Esophagus squamous epithelium (tissue), 5 donors: ENCODE measurements at regions not wholly inside any gene's neighbourhood (a gene's known extent, or its start where the extent isn't known, plus 50 kb on each side); places are given as distances from the start of the nearest gene placed in this dataset.

ENCODE experiments used
- DNase-seq: peaks from one replicate; lab custom pipeline; 2025; lab: John Stamatoyannopoulos, UW
- H3K27ac ChIP-seq, 4 donors: fragments of 200-600 bp; sonication (generic); one replicate each; pipeline ENCODE4 v1.5.1; 2016 to 2019; ENCODE audit warnings: mild to moderate bottlenecking in 1 of 4
- H3K27me3 ChIP-seq, 4 donors: fragments of 200-600 bp; sonication (generic); 1 replicate in 3 of 4; 2 replicates in 1 of 4; pipeline versions ENCODE4 v1.5.1 to v1.6.0; 2017 to 2021; ENCODE audit warnings: antibody characterized with exemption in 1 of 4
- H3K36me3 ChIP-seq, 3 donors: fragments of 200-600 bp; sonication (generic); one replicate each; pipeline ENCODE4 v1.5.1; 2016 to 2019
- H3K4me1 ChIP-seq, 3 donors: fragments of 200-600 bp; sonication (generic); one replicate each; pipeline ENCODE4 v1.5.1; 2017 to 2019
- H3K4me3 ChIP-seq, 4 donors: fragments of 200-600 bp; sonication (generic); 1 replicate in 3 of 4; 2 replicates in 1 of 4; pipeline ENCODE4 v1.5.1; 2016 to 2019; ENCODE audit warnings: mild to moderate bottlenecking in 2 of 4, moderate library complexity in 1 of 4
- H3K9me3 ChIP-seq, 3 donors: fragments of 200-600 bp; sonication (generic); one replicate each; pipeline ENCODE4 v1.5.1; 2016 to 2019
- CTCF ChIP-seq, 6 experiments: fragments of 450-650 bp in 4 of 6; fragments of 200-600 bp in 2 of 6; sonication (generic) in 2 of 6; IDR thresholded peaks; one replicate each; pipeline ENCODE4 v1.5.1; 2016 to 2019; ENCODE audit warnings: antibody characterized with exemption in 6 of 6, mild to moderate bottlenecking in 4 of 6, moderate library complexity in 4 of 6
- POLR2A ChIP-seq, 4 donors: fragments of 450-650 bp; IDR thresholded peaks; one replicate each; pipeline ENCODE4 v1.6.1; 2017; ENCODE audit warnings: antibody characterized with exemption in 4 of 4, mild to moderate bottlenecking in 4 of 4, moderate library complexity in 3 of 4
- WGBS, 2 donors: methylation state at CpG; one replicate each; pipeline ENCODE4 v1.1.5; 2018; 5-methylcytosine and 5-hydroxymethylcytosine counted together
- intact Hi-C: fragments of 100-400 bp; cut with DNase I; formaldehyde crosslinking; loops from one replicate; pipeline ENCODE4 v1.15.0; 2022
- donor health status: DM: yes; HTN: yes; CAD: no.

DNA sequence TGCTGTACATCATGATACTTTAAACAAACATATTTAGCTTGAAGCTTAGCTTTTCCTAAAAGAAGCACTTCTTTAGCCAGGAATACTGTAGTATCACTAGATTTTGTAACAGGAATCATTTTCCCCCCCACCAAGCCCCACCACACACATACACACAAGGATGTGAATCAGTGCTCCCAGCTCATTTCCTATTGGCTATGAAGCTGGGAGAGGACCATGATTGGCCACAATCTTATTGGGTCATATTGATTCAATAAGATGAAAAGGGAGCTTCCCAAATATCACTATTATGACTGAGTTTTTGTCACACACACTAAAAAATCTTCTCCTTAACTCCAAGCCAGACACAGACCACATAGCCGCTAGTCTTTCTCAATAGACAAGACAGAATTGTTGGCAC lies 140.5 kb upstream of the TNFAIP3 start:
- TF ChIP-seq POLR2A (IDR thresholded peaks at IDR 0.05) (no peak), CTCF (IDR thresholded peaks at IDR 0.05) (no peak)
- intact Hi-C loops: no loop called here

DNA sequence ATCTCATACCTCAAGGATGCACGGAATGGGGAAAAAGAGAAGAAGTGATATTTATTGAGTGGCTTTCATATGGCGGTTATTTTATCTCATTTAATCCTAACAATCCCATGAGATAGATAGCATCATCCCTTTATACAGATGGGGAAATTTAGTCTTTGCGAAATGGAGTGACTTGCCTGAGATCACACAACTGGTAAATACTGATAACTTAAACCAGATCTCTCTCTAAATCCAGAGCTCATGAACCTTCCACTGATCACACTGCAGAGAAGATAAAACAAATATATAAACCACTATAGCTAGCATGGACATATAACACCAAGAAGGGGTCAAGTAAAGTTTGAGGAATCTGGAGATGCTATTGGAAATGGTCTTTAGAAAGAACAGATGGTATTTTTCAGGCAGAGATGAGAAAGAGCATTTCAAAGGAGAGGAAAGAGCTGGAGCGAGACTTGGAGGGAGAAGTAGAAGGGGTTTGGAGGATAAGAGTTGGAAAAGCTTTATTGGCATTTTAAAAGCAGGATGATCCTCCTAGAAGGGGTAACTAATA lies 139.8 kb upstream of the TNFAIP3 start:
- H3K4me1 ChIP-seq: peaks cover 0 to 22% (median 21%) of the 10 kb centered on the region in 3 donors
- no peak overlapping the region for H3K27ac ChIP-seq
- no peaks in the 10 kb centered on the region for H3K27me3 ChIP-seq
- WGBS, 2 donors: 87 to 88% methylated on average over 4 of the region's 4 CpGs
- no peak overlapping the region for H3K4me3 ChIP-seq
- H3K9me3 ChIP-seq: no peaks in the 10 kb centered on the region
- intact Hi-C loops: no loop called here
- TF ChIP-seq CTCF (IDR thresholded peaks at IDR 0.05) (no peak), POLR2A (IDR thresholded peaks at IDR 0.05) (no peak)
- H3K36me3 ChIP-seq: no peaks in the 10 kb centered on the region
- no peak for DNase-seq

More for the DNA sequence above, 140.5 kb upstream of the TNFAIP3 start:
- H3K4me1 ChIP-seq: peaks cover 0 to 21% (median 18%) of the 10 kb centered on the region in 3 donors
- WGBS, 2 donors: 91 to 100% methylated on average over 1 of the region's 1 CpG
- no peak overlapping the region for H3K27ac ChIP-seq
- H3K27me3 ChIP-seq: no peaks in the 10 kb centered on the region
- H3K9me3 ChIP-seq: no peaks in the 10 kb centered on the region
- H3K4me3 ChIP-seq: no peak overlapping the region
- H3K36me3 ChIP-seq: no peaks in the 10 kb centered on the region
- no peak for DNase-seq

DNA sequence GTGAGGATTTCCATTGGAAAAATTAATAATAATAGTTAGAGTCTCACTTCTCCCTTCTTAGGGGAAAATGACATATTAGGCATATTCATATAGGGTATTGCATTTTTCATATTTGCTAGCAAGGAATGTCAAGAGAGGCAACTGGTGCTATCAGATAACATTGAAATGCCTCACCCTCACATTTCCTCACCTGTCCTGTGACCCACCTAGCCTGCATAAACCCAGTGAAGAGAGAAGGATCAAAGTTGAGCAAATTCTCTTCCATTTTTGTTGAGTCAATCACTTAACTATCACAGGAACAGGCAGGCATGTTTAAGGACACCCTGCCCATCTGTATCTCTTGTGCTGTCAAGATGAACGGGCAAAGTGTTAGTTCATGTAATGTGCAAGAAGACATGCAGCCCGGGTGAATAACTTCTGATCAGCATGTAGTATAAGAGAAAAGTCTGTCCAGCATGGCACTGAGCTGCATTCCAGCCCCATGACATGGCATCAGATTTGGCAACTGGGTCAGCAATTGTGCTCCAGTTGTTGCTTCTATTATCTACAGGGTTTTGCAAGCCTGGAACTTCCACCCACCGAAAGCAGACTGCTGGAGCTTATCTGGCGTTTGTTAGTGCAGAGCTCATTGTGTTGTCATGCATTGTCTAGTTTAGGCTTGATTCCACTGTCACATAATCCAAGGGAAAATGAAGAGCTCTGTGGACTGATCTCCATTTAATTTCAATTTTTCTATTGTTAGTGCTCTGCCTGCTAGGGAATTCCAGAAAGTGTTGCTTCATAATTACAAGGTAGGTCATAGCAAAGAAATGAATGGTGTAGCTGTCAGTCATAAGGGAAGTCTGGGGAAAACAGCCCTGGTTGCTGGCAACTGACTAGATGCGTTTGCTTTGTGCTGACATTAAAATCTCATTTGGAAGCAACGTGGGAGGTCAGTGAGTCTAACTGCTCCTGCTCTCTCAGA lies 138.4 kb upstream of the TNFAIP3 start:
- Histone ChIP-seq H3K9me3 (no peaks in the 10 kb centered on the region), H3K4me3 (no peak overlapping the region), H3K4me1 (peaks cover 0 to 26% (median 18%) of the 10 kb centered on the region in 3 donors), H3K27me3 (no peaks in the 10 kb centered on the region), H3K36me3 (no peaks in the 10 kb centered on the region), H3K27ac (peak overlapping the region in 1 of 4 donors; percentile 7)
- no peak for DNase-seq
- 24 to 33% methylated on average over 5 to 6 of the region's 6 CpGs for WGBS, 2 donors
- TF ChIP-seq CTCF (IDR thresholded peaks at IDR 0.05): no peak
- TF ChIP-seq POLR2A (IDR thresholded peaks at IDR 0.05): no peak
- intact Hi-C loops: no loop called here

GRCh38 chr6:137729866-137730629 lies 137.0 kb upstream of the TNFAIP3 start:
- Histone ChIP-seq H3K4me3 (no peak overlapping the region), H3K27me3 (no peaks in the 10 kb centered on the region), H3K9me3 (no peaks in the 10 kb centered on the region), H3K4me1 (peaks cover 0 to 26% (median 18%) of the 10 kb centered on the region in 3 donors), H3K36me3 (no peaks in the 10 kb centered on the region), H3K27ac (no peak overlapping the region)
- no peak for DNase-seq
- intact Hi-C loops: no loop called here
- TF ChIP-seq CTCF (IDR thresholded peaks at IDR 0.05) (no peak), POLR2A (IDR thresholded peaks at IDR 0.05) (no peak)
- 64 to 79% methylated on average over 6 of the region's 6 CpGs for WGBS, 2 donors
